Vagina (tissue), 2 donors: ENCODE measurements at regions not wholly inside any gene's neighbourhood (a gene's known extent, or its start where the extent isn't known, plus 50 kb on each side); places are given as distances from the start of the nearest gene placed in this dataset.

Experiments
- DNase-seq, 2 donors: peaks; one replicate each; pipeline ENCODE4 v3.0.0-alpha.2; 2017; ENCODE audit errors: extremely low spot score in 2 of 2
- H3K27ac ChIP-seq: fragments of 200-600 bp; sonication (generic); one replicate; pipeline ENCODE4 v1.5.1; 2019
- H3K27me3 ChIP-seq: fragments of 200-600 bp; sonication (generic); one replicate; pipeline ENCODE4 v1.5.1; 2019
- H3K36me3 ChIP-seq, 2 donors: fragments of 200-600 bp; sonication (generic); one replicate each; pipeline ENCODE4 v1.5.1; 2017 to 2019
- H3K4me1 ChIP-seq: fragments of 200-600 bp; sonication (generic); one replicate; pipeline ENCODE4 v1.5.1; 2019
- H3K4me3 ChIP-seq, 2 donors: fragments of 200-600 bp; sonication (generic); 1 replicate in 1 of 2; 2 replicates in 1 of 2; pipeline ENCODE4 v1.5.1; 2016 to 2019
- H3K9me3 ChIP-seq: fragments of 200-600 bp; sonication (generic); one replicate; pipeline ENCODE4 v1.5.1; 2019
- POLR2A ChIP-seq, 2 donors: fragments of 450-650 bp; IDR thresholded peaks; one replicate each; pipeline ENCODE4 v1.6.1; 2017; ENCODE audit warnings: antibody characterized with exemption in 2 of 2, mild to moderate bottlenecking in 2 of 2, moderate library complexity in 2 of 2
- POLR2AphosphoS5 ChIP-seq, 2 donors: sonication (generic); formaldehyde crosslinking; IDR thresholded peaks; one replicate each; pipeline ENCODE4 v1.9.0; 2017; ENCODE audit warnings: antibody characterized with exemption in 2 of 2, mild to moderate bottlenecking in 2 of 2, low read depth in 1 of 2; ENCODE audit not compliant: insufficient read depth in 1 of 2
- intact Hi-C: fragments of 100-400 bp; cut with DNase I; formaldehyde crosslinking; loops from one replicate; pipeline ENCODE4 v1.15.1; 2023
- TF ChIP-seq, protein P1 (sequence below), 3 experiments: fragments of 450-650 bp in 2 of 3; fragments of 200-600 bp in 1 of 3; sonication (generic) in 1 of 3; IDR thresholded peaks; one replicate each; pipeline ENCODE4 v1.5.1; 2017 to 2019; ENCODE audit warnings: antibody characterized with exemption in 3 of 3, mild to moderate bottlenecking in 2 of 3, moderate library complexity in 2 of 3

GRCh38 chr10:4526311-4526731 lies 299.7 kb upstream of the AKR1E2 start:
- H3K36me3 ChIP-seq: no peaks in the 10 kb centered on the region
- H3K4me1 ChIP-seq: peaks cover 23% of the 10 kb centered on the region
- intact Hi-C loops: no loop called here
- peak overlapping the region; percentile 60 for H3K27ac ChIP-seq
- H3K27me3 ChIP-seq: no peaks in the 10 kb centered on the region
- H3K9me3 ChIP-seq: no peaks in the 10 kb centered on the region
- TF ChIP-seq POLR2AphosphoS5 (IDR thresholded peaks at IDR 0.05; ENCODE audit: insufficient read depth in 1 of 2, low read depth in 1 of 2) (peak in 1 of 2 donors; percentile 12), POLR2A (IDR thresholded peaks at IDR 0.05) (no peak)
- DNase-seq: no peak
- no peak overlapping the region for H3K4me3 ChIP-seq

DNA sequence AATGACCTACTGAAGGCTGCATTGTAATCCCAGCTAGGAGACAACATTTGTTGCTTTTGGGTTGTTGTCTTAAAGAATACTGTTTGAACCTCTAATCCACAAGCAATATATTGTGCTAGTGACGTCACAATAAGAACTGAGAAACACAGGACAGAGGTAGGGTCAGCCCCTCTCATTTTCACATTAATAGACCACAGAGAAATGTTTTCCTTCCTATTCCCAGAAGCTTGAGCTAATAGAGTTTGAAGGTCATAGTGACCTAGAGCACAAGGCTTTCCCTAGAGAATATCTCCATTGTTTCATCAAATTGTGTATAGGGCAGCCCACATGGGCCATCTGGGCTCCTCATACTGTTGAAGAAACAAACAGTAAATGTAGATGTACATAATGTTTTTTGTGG lies 300.9 kb upstream of the AKR1E2 start:
- Histone ChIP-seq H3K36me3 (no peaks in the 10 kb centered on the region), H3K9me3 (no peaks in the 10 kb centered on the region), H3K4me3 (no peak overlapping the region), H3K27me3 (no peaks in the 10 kb centered on the region), H3K4me1 (peaks cover 23% of the 10 kb centered on the region), H3K27ac (no peak overlapping the region)
- TF ChIP-seq POLR2AphosphoS5 (IDR thresholded peaks at IDR 0.05; ENCODE audit: insufficient read depth in 1 of 2, low read depth in 1 of 2): no peak
- TF ChIP-seq, protein P1, sequence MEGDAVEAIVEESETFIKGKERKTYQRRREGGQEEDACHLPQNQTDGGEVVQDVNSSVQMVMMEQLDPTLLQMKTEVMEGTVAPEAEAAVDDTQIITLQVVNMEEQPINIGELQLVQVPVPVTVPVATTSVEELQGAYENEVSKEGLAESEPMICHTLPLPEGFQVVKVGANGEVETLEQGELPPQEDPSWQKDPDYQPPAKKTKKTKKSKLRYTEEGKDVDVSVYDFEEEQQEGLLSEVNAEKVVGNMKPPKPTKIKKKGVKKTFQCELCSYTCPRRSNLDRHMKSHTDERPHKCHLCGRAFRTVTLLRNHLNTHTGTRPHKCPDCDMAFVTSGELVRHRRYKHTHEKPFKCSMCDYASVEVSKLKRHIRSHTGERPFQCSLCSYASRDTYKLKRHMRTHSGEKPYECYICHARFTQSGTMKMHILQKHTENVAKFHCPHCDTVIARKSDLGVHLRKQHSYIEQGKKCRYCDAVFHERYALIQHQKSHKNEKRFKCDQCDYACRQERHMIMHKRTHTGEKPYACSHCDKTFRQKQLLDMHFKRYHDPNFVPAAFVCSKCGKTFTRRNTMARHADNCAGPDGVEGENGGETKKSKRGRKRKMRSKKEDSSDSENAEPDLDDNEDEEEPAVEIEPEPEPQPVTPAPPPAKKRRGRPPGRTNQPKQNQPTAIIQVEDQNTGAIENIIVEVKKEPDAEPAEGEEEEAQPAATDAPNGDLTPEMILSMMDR (IDR thresholded peaks at IDR 0.05): no peak
- no peak for TF ChIP-seq POLR2A (IDR thresholded peaks at IDR 0.05)
- no peak for DNase-seq
- intact Hi-C loops: no loop called here

- H3K9me3 ChIP-seq: no peaks in the 10 kb centered on the region
- no peak for DNase-seq
- no peaks in the 10 kb centered on the region for H3K27me3 ChIP-seq
- intact Hi-C loops: no loop called here
- no peak overlapping the region for H3K4me3 ChIP-seq
- TF ChIP-seq POLR2AphosphoS5 (IDR thresholded peaks at IDR 0.05; ENCODE audit: insufficient read depth in 1 of 2, low read depth in 1 of 2) (no peak), POLR2A (IDR thresholded peaks at IDR 0.05) (no peak)
- TF ChIP-seq, protein P1 (IDR thresholded peaks at IDR 0.05): no peak
- H3K36me3 ChIP-seq: no peaks in the 10 kb centered on the region
- no peak overlapping the region for H3K27ac ChIP-seq
- peaks cover 19% of the 10 kb centered on the region for H3K4me1 ChIP-seq
Observed at GRCh38 chr10:4522296-4523000, 303.6 kb upstream of the AKR1E2 start.

DNA sequence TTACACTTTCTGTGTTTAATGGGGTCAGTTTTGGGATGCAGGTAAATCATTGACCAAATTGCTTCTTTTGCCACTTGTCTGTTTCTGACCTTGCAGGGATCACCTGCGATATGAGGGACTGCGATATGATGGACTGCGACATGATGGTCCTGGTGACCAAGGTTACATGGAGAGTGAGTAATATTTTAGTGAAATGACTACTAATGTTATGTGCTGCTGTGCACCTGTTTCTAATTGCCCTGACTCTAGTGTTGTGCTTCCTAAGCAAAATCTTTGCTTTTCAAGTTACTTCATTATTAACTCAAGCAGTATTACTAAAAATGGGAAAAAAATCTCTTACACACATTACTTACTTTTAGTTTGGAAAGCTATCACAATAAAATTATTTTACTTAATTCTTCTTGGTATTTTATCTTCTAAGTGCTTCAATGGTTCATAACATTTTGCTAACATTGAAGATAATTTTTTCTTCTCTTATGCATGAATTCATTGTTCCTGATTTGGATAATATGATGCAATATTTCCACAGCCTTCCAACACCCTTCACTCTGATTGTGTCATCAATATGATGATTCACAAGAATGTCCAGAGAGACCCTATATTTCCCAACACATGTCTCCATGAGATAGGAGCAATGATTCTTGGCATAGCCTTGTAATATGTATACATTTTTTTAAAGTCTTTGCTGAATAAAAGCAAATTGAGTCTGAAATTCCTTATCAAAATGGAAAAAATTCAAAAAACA lies 306.2 kb upstream of the AKR1E2 start:
- Histone ChIP-seq H3K27me3 (no peaks in the 10 kb centered on the region), H3K4me3 (no peak overlapping the region), H3K9me3 (no peaks in the 10 kb centered on the region), H3K27ac (no peak overlapping the region), H3K36me3 (no peaks in the 10 kb centered on the region), H3K4me1 (no peaks in the 10 kb centered on the region)
- no peak for TF ChIP-seq POLR2AphosphoS5 (IDR thresholded peaks at IDR 0.05; ENCODE audit: insufficient read depth in 1 of 2, low read depth in 1 of 2)
- TF ChIP-seq, protein P1 (IDR thresholded peaks at IDR 0.05): no peak
- no peak for TF ChIP-seq POLR2A (IDR thresholded peaks at IDR 0.05)
- DNase-seq: no peak
- intact Hi-C loops: no loop called here

DNA sequence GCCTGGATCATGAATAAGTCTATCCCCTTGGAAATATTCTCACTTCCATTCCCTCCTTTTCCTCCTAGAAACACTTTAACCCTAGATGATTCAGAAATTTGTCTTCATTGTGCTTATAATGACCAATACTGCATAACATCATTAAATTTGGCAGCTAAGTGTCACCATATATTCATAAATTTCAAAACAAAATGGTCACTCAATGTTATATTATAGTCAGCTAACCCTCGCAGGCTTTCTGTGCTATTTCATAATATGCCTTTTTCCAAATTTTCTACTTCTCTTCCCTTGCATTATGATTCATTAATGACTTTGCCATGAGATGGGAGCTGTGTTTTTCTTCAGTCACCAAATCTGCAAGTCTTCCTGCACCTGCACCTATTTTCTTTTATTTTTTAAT lies 308.3 kb upstream of the AKR1E2 start:
- intact Hi-C loops: no loop called here
- DNase-seq: no peak
- Histone ChIP-seq H3K27ac (no peak overlapping the region), H3K36me3 (no peaks in the 10 kb centered on the region), H3K4me3 (no peak overlapping the region), H3K4me1 (no peaks in the 10 kb centered on the region), H3K27me3 (no peaks in the 10 kb centered on the region), H3K9me3 (no peaks in the 10 kb centered on the region)
- TF ChIP-seq POLR2AphosphoS5 (IDR thresholded peaks at IDR 0.05; ENCODE audit: insufficient read depth in 1 of 2, low read depth in 1 of 2) (no peak), POLR2A (IDR thresholded peaks at IDR 0.05) (no peak)
- TF ChIP-seq, protein P1 (IDR thresholded peaks at IDR 0.05): no peak
